NCI-H748 (cell line): ENCODE measurements at regions not wholly inside any gene's neighbourhood (a gene's known extent, or its start where the extent isn't known, plus 50 kb on each side); places are given as distances from the start of the nearest gene placed in this dataset.

ENCODE experiments used
- DNase-seq: peaks from one replicate; lab custom pipeline; 2025; ENCODE audit not compliant: unreplicated experiment; lab: John Stamatoyannopoulos, UW

DNA sequence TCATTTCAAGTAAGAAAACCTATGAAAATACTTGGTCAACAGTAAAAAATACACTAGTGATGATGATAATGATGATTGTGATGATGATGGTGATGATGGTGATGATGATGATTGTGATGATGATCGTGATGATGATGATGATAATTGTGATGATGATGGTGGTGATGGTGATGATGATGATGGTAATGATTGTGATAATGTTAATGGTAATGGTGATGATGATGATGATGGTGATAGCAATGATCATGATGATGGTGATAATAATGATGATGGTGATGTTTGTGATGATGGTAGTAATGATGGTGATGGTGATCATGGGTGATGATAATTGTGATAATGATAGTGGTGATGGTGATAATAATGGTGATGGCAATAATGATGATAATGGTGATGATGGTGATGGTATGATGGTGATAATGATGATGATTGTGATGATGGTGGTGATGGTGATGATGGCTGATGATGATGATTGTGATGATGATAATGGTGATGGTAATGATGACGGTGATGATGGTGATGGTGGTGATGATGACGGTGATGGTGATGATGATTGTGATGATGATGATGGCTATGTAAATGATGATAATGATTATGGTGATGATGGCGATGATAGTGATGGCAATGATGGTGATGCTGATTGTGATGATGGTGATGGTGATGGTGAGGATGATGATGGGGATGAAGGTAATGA, 62.1 kb downstream of the VCX3A start:
- no peak for DNase-seq

DNA sequence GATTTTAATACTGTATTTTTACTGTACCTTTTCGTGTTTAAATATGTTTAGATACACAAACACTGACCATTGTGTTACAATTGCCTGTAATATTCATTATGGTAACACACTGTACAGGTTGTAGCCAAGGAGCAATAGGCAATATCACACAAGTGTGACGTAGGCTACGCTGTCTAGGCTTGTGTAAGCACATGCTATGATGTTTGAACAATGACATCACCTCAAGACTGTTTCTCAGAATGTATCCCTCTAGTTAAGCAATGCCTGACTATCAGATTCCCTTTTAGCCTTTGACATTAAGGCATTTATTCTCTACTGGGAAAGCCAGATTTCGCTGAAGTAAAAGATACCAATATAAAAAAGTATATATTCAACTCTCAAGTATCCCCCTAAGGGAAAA, 66.2 kb downstream of the VCX3A start:
- peak; percentile 12 for DNase-seq

DNA sequence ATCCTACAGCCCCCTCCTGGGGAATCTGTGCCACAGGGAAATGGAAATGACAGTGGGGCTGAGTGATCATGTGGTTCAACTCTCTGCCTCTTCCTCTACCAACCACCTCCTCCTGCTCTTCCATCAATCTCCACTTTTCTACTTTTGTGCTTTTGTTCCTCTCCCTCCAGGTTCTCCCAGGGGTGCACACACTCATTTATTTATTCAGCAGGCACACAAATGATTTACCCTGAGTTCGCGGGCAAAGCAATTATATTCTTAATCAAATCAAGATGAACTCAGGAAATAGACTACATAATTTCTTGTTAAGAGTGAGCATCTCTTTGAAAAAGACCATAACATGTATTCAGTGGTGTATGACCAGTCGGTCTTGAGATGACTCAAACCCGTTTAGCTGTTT, 69.2 kb downstream of the VCX3A start:
- DNase-seq, result peak; percentile 7

DNA sequence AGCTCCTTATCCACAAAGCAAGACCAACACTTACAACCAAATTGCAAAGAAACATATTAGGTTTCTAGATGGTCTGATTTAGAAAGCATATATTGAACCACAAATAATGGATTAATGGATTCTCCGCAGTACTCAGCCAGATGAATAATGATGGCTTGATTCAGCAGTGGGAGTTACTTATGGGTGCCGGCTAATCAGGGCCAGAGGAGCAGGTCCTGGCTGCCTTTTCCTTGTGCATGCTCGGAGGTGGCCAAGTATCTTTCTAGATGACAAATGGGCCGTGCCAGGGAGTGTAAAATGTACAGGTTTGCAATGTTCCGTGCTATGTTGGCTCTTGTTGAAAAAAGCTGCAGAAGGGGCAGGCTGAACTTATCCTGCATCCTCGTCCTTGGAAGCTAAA, 70.2 kb downstream of the VCX3A start:
- DNase-seq, result no peak

DNA sequence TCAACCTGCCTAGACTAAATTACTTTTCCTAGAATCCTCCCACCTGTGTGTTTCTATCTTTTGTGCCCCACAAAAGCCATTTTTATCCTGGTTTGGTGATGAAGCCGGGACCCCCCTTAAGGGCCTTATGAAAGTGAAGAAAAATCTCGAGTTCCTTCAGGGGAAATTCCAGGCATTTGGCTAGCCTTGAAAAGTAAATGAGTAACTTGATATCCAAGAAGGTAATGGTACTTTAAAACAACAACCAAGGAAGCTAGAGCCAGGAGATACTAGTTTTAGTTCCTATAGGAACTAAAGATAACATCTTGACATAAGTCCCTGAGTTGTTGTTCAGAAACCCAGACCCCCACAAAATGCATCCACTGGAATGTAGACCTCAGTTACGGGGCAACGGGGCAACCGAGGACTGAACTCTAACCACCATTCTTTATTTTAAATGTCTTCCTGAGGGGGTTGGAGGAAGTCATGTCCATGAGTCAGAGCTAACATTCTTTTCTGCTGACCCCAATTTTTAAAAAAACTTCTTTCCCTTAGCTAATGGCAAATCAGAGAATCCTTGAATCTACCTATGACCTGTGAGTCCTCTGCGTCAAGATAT, 73.9 kb downstream of the VCX3A start:
- DNase-seq, result no peak

DNA sequence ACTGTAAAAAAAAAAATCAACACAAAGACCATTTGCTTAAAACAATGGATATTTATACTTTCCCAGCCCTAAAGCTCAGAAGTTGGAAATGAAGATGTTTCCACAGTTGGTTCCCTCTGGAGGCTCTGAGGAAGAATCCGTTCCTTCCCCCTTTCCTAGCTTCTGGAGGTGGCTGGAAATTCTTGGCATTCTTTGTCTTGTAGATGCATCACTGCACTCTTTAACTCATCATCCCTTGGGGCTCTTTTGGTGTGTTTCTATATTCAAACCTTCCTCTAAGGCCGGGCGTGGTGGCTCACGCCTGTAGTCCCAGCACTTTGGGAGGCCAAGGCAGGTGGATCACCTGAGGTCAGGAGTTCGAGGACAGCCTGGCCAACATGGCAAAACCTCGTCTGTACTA, 78.7 kb downstream of the VCX3A start:
- no peak for DNase-seq

DNA sequence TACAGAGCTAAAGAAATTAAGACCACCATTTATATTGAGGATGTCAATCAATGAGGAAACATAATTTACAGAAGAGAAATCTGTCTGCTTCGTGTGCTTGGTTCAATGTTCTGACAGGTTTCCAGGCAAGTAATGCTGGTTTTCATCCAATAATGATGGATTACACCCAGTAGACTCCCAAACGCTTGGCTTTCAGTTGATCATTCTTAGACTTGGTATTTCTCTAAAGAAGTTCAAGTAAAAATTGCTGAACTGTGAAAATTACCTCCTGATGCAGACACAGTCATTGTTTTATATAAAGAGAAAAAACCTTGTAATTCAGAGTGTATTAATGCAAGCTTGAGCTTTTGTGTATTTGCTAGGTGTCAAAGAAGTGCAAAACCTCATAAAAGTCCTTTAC, 85.0 kb downstream of the VCX3A start:
- DNase-seq, result no peak

DNA sequence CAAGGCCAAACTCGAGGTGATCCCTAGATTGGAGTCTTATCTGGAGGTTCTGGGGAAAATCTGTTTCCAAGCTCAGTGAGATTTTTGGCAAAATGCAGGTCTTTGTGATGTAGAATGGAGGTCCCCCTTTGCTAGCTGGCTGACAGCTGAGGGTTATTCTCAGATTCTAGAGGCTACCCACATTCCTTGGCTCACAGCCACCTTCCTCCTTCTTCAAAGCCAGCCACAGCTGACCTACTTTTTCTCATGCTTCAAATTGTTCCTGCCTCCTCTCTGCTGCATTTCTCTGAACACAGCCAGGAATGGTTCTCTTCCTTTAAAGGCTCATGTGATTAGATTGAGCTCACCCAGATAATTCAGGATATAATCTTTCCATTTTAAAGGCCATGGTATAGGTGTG, 86.9 kb downstream of the VCX3A start:
- no peak for DNase-seq

DNA sequence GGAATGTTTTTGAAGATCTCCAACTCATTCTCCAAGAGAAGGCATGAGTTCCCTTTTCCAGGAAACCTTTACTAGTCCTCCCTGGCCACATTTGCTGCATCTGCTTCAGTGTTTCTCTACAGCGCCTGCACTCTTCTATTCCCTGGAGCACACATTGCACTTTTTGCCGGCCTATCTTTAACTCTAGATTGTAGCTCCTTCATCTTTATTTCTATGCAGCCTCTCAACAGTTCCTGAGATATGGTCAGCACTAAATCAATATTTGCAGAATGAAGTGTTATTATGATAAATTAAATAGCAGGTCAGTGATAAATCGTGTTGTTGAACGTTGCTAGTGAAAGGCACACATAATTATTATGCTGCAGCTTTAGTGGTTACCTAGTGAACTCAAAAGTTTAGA, 88.3 kb downstream of the VCX3A start:
- DNase-seq, result peak; percentile 59

DNA sequence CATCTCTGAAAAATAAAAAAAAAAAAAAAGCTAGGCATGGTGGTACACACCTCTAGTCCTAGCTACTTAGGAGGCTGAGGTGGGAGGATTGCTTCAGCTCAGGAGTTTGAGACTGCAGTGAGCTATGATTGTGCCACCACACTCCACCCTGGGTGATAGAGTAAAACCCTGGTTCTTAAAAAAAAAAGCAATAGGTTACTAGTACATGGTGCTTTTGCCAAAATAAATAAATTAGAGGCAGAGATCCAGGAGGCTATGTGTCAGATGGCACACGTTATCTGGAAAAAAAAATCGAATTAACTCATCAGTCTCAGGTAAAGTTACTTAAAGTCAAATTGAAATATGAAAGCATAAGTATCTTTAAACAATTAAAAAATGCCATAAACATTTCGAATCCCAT, 94.3 kb downstream of the VCX3A start:
- no peak for DNase-seq

DNA sequence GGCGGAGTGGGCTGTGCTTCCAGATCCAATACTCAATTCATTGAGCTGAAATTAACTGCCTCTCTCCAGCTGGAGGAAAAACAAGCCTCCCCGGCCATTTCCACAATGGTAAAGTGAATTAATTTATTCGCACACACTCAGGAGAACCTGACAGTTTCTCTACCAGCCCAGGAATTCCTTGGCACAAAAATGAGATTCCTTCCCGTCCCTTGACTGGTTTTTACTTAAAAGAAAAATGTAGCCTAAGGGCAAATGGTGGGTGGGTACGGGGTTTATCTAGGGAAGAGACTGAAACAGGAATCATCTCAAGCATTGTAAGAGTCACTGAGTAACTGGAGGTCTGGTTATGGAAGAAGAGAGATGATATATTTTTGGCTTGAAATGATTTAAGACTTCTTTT, 102.7 kb downstream of the VCX3A start:
- DNase-seq, result peak; percentile 39

DNA sequence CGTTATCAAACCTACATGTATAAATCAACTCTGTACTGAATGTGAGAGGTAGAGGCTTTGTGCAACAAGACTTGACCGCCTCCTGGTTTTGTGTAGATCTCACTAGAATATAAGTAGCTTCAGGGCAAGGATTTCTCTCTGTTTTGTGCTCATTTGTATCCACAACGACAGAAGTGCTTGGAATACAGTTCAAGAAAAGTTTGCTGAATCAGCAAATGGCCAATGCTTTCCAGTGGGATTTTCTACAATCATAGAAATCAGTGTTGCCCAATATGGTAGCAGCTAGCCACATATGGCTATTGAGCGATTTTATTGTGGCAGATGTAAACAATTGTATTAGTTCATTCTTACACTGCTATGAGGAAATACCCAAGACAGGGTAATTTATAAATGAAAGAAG, 127.4 kb downstream of the VCX3A start:
- DNase-seq, result no peak

DNA sequence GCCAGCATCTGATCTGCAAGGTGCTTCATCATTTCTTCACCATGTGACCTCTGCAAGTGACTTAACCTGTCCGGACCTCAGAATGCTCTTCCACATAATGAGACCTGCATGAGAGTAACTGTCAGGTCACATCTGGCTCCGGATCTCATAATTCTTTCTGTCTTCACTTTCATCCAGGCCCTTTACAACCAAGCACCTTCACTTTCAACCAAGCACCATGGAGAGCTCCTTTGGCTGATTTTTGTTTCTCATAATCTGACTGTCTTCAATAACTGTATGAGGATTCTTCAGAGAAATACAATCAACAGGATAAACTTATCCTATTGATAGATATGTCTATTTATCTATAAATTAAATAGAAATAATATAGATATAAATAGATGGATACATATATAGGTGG, 148.1 kb downstream of the VCX3A start:
- no peak for DNase-seq

DNA sequence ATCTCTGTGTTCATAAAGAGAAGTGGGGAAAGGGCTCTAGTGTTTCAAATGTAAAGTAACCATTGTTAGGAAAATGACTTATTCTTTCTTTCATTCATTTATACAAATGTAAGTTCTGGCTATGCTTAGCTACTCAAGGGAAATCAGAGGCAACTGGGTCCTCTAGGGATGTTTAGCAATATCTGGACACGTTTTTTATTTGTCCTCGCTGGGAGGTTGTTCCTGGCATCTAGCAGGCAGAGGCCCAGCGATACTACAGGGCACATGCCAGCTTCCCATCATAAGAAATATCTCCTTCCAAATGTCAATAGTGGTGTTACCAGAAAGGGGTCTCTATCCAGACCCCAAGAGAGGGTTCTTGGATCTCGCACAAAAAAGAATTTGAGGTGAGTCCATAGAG, 150.0 kb downstream of the VCX3A start:
- DNase-seq, result no peak

DNA sequence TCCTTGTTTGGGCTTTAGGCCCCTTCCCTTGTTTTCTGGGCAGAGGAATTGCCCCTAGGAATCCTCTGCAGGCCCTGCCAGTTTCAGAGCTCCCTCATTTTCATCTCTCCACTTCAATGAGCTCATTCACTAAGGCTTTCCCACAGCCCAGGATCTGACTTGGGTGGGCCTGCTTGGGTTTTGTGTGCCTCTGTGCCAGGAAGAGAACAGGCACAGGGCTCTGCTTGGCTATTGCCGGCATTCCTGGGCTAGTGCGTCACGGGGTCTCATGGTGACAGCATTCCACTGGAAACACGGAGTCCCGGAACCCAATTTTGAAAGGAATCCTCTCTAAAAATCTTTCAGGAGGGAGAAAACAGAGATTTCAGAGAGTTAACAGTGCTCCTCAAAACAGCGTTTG, 150.5 kb downstream of the VCX3A start:
- no peak for DNase-seq

DNA sequence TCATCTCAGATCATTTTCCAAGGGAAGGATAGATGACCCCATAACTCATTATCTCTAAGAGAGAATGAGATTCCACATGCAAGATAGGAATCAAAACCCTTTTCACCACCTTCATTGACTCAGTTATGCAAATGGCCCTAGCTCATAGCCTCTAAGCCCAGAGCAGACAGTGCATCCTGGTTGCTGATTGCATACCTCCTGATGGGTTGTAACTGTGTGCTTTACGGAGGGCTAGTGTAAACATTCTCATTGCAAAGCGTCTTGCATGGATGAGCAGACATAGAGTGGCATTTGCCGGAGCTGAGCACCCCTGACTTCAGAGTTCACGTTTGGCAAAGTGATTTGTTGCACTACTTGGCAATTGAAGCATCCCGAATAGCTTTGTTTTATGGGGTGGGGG, 151.0 kb downstream of the VCX3A start:
- peak; percentile 78 for DNase-seq

DNA sequence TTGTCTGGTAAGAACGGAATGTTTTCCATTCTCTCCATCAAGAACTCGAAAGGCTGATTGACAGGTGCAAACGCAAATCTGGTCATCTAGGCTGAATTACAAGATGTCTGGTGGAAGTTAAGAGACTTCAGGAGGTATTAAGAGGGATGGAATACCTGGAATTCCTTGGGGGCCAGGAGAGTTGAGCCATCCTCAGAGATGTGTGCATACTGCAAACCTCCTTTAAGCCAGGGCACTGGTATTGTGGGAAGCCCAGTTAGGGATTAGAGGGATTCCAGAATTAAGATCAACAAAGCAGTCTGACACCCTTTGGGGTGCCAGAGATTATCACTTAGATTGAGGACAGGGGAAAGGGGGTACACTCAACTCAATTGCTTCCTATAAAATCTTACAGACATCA, 151.4 kb downstream of the VCX3A start:
- no peak for DNase-seq

DNA sequence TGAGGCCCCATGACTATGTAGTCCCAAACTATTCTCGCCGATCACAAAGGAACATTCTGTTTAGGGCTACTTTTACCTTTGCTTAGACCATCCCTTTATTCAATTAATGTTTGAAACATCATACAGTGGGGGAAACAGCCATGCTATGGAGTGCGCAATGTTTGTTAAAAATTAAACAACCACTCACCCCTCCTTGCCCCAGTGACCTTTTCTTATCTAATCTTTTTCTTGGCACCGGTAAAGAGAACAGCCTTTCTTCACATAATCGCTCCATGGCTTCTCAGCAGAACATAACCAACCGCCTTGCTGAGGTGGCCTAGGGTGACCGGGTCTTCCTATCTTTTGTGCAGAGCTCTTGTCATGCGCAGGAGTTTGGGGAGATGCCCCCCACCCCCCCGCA, 152.6 kb downstream of the VCX3A start:
- DNase-seq, result no peak

DNA sequence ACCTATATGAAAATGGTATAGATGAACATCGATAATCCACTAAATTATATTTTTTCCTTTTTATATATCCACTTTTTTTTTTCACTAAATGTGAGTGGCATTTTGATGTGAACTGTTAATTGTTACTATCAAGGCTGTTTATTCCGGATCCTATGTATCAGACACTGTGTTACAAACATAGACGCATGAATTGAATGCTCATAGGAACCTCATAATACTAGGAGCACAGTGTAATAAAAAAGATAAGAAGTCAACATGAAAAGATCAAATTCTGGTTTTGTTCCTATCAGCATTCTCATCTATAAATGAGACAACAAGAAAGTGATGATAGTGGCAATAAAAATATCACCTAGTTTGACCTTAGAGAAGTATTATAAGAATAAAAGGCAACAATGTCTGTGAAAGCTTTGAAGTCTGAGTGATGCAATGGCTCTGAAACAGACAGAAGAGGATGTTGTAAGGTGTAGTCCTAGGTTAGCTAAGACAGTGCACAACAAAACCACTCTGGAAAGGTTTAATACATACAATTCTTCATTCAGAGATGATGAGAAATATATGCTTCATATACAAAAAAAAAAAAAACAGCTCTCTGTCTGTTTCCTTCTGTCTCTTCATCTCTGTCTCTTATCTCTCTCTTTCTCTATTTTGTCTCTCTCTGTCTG, 148.6 kb upstream of the NLGN4X start:
- DNase-seq, result no peak

DNA sequence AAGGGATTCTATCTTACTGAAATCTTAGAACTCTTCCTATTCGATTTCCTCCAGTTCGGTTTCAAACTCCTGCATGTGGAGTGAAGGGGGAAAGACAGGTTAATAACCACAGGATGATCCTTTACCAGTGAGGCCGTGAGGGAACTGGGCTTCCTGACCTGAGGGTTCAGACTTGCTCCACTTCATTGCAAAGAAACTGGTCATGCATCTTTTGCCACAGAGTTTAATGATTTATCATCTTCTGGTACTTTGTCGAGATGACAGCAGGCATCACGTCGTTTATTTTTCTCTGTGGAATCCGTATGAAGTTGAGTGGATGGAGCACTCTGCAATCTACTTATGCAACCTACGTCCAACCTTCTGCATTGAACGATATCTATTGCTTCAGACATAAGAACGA, 145.9 kb upstream of the NLGN4X start:
- DNase-seq, result no peak

DNA sequence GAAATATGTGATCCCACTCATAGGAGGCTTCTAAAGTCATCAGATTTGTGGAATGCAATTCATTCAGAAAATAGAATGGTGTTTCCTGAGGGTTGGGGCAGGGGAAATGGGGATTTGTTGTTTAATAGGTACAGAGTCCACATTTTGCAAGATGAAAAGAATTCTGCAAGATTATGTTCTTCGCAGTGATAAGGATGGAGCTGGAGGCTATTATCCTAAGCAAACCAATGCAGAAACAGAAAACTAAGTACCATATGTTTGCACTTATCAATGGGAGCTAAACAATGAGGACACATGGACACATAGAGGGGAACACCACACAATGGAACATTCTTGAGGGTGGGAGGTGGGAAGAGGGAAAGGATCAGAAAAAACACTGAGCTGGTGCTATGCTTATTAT, 144.3 kb upstream of the NLGN4X start:
- DNase-seq, result no peak

DNA sequence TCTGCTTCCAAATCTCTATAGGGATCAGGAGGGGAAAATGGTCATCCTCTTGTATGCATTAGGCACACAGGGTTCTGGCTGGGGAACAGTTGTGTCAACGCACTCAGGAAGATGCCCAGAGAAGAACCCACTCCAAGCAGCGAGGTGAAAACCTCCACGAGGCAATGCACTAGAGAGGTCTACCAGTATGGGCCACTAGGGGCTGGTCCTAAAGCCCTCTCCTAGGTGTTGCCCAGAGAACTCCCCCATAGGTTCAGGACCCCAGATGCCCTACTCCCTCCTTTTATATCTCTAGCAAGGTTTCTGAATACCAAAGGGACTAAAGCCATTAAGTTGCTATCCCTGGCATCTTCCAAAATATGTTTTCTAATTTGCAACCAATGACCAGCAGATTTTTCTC, 142.7 kb upstream of the NLGN4X start:
- DNase-seq, result no peak

DNA sequence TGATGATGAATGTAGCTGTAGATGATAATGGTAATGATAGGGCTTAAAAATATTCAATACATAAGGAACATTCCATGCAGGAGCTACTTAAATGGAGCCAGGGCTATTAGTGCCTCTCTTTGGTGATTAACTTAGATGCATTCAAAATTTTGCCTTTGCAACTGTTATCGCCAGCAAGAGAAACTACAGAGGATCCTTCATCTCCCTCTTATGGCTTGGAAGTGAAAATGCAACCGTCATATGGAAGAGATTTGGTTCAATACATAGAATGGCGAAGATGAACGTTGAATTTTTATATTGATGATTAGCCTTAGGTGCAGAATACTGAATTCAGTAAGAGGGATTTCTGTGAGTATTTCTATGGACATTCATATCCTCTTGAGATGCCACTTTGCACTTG, 134.5 kb upstream of the NLGN4X start:
- DNase-seq, result peak; percentile 52
